ENCODE measurements at regions not wholly inside any gene's neighbourhood (a gene's known extent, or its start where the extent isn't known, plus 50 kb on each side); places are given as distances from the start of the nearest gene placed in this dataset.

GRCh38 chr4:123042095-123042494 is 119.7 kb upstream of the NUDT6 start:
- TF ChIP-seq EZH2 (IDR thresholded peaks at IDR 0.05; ENCODE audit: borderline replicate concordance, low read depth, low read length, poor library complexity, severe bottlenecking), result no peak
- no peak for TF ChIP-seq CTCF (conservative IDR thresholded peaks at IDR 0.05; ENCODE audit: low read depth, low read length)

Data from A673 (cell line).